GM19467 (cell line): ENCODE measurements at regions not wholly inside any gene's neighbourhood (a gene's known extent, or its start where the extent isn't known, plus 50 kb on each side); places are given as distances from the start of the nearest gene placed in this dataset.

ENCODE experiments used
- ATAC-seq: cut with Tn5 transposase; IDR thresholded peaks from one replicate; pipeline ENCODE4 v1.9.1; 2021; ENCODE audit warnings: mild to moderate bottlenecking, moderate library complexity; ENCODE audit not compliant: unreplicated experiment

DNA sequence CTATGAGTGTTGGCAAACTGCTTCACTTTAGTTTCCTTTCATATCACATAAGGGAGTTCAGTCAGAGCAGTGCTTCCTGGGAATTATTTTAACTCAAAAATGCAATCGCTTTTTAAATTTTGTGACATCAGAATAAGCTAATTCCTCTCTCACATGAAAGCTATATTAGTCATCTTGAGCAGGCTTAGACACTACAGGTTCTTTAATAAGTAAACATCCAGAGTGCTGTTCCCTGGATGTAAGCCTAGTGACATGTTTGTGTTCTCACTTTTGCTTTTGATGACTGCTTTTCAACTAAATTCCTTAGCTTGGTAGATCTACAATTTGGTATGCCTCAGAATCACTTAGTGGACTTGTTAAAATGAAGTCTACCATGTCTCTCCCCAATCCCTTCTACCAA, 252.7 kb upstream of the POU3F2 start:
- no peak for ATAC-seq

DNA sequence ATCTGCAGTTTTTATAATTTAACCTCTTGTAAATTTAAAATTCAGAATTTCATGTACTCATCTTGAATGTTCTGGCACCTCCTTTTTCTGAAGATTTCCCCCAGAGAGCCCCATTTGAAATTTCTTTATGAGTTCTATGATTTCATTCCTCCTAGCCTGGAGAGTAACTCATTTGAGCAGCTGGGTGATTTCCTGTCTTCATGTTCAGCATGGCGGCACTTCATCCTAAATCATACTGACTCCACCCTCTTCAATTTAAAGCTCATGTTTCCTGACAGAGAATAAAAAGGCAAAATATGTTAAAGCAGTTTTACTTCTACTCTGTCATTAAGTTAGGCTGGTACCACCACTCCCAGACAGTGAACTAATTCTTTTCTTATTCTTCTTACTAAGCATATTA, 250.9 kb upstream of the POU3F2 start:
- ATAC-seq = no peak

DNA sequence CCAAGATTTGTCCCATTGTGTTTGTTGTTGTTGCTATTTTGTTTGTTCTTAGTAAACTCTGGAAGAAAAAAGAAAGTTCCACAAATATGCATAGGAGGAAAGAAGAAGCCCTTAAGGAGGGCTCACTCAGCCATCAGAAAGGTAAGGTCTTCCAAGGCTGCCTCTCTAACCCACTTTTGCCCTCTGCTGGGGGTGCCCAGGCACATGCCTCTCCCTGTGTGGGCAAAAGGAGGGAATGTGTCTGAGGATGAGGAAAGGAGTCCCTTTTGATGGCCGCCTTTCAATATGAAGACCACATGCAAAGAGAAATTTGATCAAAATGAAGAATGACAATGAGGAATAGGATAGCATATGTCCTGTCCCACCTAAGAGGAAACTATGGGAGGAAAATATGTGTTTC, 248.2 kb upstream of the POU3F2 start:
- ATAC-seq = no peak

DNA sequence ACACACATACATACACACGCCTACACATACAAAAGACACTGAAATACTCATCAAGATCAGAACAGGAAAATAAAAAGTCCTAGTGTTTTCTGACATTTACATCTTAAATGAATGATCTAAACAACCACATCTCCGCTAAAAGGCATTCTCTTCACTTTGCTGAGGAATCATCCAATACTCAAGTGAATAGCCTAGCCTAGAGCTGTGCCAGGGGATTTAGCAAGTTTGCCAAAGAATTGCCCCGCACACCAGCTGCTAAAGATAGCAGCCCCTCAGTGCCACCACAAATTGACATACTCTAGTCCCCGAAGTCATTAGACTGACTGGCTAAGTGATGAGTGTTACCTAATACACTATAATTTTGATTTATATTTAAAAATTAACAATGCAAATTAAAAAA, 246.8 kb upstream of the POU3F2 start:
- ATAC-seq = no peak

DNA sequence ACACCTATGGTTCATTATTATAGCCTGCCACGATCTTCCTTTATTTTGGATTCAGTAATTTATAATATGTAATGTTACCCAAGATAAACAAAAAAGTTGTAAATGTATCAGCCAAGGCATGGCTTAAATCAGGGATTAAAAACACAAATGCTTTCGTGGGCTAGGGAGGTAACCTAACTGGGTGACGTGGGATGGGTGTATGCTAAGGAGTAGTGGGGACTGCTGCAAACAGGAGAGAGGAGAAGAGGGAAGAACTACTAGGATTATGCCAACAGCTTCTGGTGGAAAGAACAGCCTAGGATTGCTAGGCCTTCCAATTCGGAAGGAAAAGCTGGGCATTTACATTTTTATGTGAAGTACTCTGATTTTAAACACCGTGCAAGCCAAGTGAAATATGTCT, 244.8 kb upstream of the POU3F2 start:
- no peak for ATAC-seq

DNA sequence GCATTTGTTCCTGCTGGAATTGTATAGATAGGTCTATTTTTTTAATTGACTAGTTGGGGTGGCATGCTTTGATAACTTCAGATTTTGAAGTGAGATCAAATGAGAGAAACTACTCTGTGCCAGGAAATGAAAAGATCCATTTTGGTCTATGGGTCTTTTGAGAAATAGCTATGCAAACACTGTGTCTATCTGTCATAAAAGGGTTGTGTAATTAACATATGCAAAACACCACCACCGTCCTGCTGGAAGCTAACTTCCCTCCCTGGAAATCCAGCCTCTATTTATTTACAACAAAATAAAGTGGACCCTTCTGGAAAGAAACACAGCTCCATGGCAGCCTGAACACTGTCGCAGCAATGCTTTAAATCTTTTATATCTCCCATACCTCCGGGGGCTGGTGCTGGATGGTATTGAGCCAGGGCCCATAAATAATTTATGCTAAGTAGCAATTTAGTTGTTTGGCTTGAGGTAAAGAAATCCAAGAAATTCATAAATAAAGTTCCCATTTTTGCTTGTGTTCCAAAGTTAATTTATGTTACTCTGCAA, 244.2 kb upstream of the POU3F2 start:
- ATAC-seq = no peak

DNA sequence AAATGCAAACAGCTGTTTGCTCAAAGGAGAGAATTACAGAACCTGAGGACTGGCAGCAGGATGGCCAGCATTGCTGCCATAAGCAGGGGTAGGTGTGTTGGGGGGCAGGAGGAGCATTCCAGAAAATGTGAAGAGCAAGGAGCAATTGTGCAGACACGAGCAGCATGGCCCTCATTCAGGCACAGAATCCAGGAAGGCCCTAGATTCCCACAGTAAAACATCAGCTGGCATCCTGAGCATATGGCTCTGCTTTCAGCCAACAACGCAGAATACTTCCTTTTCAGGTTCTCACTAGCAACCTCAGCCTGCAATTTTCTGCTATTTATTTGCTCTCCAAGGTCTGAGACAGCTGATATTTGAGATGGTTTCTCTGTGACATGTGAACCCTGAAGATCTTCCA, 243.4 kb upstream of the POU3F2 start:
- ATAC-seq = no peak

DNA sequence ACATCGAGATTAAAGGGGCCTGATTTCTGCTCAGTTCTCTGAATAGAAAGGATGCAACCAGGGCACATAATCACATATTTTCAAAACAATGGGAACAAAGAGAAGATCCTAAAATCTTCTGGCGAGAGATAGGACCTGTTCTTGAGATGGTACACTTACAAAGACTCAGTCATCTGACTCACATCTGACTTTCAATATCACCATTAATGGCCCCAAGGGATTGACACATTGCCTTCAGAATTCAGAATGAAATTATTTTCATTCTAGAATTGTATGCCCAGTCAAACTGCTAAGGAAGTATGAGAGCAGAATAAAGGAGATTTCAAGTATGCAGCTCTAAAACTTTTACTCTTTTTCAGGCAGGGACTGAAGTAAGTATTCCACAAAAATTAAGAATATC, 240.7 kb upstream of the POU3F2 start:
- ATAC-seq = no peak

DNA sequence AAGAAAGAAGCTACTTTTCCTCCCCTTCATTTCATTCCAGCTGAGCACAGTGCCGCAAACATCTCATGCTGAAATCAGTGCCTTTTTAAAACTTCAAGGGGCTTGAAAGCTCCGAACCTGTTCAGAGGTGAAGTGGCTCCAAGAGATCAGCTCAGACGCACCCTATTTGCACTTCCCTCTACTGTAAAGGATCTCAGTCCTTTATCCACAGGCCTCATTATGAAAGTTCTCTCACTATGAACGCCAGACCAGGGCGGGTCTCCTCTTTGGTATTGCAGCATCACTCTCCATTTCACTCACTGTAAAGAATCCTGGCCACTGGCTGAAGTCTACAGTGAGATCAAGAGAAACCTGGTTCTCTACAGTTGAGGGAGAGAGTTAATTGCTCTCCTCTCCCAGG, 232.7 kb upstream of the POU3F2 start:
- ATAC-seq = no peak

DNA sequence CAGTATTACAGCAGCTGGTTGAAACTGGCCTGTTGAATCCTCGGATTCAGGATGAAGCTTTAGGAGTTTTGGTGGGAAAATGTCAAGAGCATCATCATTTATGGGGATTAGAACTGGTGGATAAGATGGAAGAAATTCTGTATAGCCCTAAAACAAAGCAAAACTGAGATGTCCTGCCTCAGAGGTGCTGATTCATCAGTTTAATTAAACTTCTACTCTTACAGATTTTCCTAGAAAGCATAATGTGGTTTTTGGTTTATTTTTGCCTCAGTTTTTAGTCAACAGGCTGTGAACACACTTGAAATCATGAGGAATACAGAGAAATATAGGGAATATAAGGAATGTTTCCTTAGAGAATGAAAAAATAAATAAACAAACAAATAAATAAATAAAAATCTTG, 228.7 kb upstream of the POU3F2 start:
- no peak for ATAC-seq

DNA sequence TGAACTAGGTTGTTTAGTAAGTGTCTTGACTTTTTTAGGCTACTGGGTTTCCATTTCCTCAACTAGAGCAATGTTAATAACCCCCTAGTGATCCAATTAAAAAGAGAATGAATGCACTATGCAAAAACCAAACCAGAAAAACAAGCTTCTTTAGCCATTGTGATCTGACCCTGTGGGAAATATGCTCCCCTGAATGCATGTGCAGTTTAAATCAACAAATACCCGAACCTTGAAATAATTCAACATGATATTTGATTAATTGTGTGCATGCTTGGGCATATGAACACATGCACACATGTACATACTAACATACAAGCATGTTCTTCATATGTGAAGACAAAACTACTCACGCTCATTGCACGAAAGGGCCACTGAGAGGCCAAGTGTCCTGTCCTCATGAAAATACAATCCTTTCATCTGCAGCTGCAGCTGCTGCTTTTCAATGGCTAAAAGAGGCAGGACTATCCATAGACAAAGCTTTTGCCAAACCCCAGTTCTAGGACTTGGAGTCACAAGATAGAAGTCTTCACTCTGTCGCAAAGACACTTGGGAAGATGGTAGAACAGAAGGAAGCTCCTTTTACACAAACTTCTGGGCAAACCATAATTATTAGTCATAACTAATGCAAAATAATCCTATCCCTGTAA, 207.1 kb upstream of the POU3F2 start:
- no peak for ATAC-seq

DNA sequence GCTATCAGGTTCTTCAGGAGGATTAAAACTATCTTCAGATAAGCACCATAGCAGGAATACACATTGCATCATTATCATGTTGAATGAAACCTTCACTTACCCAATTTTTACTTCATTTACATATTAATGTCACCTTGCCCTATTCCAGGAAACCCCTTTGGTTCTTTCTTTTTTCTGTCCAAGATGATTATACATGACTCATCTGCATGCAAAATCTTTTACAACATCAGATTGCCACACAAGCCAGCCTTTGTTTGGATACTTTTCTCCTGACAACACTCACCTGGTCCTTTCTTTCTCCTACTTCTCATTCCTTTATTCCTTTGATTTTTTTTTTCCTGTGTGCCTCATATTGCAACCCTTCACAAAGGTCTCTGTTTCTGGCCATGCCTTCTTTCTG, 200.5 kb upstream of the POU3F2 start:
- no peak for ATAC-seq

DNA sequence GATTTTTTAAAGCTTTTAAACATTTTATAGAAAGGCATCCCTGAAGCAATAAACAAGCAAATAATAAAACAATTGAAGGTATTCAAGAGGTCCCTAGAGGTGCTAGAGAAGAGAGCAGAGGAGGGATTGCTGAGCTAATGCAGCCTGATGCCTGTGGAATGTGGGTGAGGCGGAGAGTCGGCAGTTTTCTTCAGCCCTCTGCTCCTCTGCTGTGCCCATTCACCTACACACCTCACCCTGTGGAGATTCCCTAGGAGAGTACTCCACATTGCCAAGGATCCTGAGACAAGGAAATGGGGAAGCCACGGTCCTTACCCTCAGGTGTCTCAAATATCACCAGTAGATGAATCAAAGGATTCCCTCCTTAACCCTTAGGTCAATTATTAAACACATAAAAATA, 199.8 kb upstream of the POU3F2 start:
- no peak for ATAC-seq

DNA sequence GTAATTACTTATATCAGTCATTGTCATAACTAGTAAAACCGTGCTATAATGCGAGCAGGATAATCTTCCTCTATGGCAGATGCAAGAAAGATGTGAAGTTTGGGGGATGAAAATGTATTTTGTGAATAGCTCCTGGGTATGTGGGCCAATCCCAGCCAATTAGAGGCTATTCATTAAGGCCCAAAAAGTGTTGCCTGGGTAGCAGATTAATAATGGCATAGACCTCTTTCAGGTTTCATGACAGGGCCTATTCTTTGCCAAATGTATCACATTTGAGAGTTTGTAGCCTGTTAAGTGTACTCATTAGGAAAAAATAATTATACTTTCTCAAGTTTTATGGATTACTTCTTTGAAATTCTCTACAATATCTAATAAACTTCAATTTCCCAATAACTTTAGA, 199.2 kb upstream of the POU3F2 start:
- no peak for ATAC-seq

DNA sequence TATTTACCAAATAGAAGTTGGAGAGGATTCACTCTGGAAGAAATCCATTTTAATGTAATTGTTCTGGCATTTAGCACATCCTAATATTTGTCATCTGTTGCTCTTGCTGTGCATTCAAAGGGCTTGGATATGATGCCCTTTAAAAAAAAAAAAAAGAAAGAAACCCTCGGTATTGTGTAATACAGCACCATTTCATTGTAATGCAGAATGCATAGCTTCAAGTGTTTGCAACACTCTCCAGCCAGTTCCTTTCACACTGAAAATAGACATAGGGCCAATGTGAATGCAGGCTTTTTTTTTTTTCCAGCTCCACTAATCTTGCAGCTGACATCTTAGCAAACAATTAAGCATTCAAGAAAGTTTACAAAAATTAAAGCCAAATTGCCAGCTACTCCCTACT, 197.4 kb upstream of the POU3F2 start:
- ATAC-seq = no peak

DNA sequence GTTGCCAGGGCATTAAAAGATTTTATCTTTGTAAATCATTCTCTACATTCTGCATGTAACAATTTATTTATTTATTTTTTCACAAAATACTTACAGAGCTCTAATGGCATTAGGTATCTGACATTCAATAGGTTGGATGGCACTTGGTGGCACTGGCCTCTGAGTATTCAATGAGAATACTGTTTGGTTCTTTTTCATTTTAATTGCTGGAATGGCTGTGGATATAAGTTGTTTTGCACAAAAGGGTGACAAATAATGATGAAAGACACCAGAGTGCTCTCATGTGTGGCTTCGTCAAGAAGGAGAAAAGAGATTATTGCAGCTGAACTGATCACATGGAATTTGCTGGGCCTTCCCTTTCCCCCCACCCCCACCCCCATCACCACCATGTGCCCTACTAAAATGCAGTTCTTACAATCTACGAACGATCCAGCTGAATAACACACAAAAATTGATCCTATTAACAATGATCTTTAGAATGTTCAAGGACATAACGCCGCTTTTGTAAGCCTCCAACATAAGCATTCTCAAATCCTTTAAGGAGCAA, 195.2 kb upstream of the POU3F2 start:
- no peak for ATAC-seq

DNA sequence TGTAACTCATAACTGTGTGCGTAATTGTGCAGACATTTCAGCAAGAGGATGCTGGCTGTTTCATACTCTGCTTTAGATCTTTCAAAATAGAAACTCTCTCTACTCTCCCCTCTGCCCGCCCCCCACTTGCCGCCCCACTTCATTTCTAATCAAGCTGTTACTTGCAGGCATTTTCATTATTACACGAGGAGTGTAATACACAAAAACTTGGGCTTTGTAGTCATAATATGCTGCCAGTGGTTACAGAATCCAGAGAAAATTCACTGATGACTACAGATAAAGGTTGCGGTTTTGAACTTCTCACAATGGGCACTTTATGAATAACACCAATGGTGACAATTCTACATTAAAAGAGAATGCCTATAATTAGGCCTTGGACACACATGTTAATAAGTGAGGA, 194.0 kb upstream of the POU3F2 start:
- no peak for ATAC-seq

DNA sequence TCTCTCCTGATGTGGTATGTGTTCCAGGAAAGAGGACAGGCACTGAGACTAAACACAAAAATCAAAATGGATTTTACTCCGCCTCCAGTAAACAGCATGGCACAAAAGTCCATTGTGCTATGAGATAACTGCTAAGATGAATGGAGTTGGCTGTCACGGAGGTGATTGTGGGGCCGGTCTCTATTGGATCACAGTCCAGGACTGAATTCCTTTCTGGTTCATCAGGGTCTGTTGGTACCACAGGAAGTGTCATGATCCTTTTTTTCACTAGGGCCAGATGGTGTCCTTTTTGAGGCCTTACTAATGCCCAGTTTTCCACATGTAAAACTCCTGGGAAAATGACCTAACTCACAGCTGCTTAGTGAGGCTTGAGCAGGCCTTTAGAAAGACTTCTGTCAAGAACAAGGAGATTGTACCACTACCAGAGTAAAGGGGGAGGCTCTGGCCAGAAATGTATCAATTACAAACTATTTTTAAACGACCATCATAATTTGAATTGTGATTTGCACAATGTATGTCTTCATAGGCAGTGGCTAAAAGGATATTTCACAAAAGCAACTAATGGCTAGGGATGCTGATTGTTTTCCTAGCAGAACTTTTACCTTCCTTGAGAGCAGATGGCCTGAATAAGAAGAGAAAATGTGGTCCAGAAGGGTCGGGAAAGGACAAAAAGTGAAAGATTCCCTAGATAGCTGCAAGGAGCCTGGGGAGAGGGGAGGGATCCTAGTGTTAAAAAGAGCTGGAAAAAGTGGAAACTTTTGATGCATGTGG, 192.2 kb upstream of the POU3F2 start:
- ATAC-seq = no peak

DNA sequence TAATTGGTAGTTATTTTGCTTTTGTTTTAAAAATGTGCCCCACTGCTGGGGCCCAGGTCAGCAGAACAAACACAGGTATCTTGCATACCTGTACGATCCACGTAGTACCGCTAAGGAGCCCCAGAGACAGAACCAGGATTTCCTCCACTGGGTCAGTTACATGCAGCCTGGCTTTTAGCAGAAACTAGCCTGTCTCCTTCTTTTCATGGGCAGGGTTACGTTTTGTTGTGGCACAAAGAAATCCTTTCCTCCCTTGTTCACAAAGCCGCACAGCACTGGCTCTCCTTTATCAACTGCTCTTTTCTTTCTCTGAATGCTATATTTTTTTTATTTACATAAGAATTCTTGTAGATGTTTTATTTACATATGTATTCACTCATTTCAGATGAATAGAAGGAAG, 190.3 kb upstream of the POU3F2 start:
- ATAC-seq = no peak

DNA sequence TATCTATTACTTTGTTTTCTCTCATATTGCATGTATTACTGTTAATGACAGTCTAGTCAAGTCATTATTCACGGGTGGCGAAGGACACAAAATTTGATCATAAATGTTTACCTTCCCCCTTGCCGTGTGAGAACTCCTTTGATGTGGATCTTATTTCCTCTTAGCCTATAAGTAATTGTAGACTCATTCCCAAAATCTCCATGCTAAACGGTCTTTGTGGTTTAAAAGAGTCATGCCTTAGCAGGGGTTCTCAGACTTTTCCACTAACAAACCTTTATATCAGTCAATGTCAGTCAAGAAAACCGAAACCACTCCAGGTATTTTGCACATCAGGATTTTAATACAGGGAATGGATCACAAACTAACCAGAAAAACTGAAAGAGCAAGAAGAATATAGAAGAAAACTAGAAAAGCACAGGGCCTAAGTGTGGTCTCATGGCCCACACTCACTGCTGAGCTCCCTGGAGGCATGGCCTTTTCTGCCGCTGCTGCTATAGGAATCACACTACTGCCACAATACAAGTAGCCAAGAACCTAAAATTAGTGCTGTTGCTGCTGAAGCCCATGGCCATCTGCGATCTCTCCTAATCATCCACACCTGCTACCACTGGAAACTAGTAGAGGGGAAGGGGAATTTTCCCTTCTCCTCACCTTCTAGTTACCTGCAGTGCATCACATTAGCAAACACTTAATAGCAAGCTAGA, 186.0 kb upstream of the POU3F2 start:
- ATAC-seq = no peak

DNA sequence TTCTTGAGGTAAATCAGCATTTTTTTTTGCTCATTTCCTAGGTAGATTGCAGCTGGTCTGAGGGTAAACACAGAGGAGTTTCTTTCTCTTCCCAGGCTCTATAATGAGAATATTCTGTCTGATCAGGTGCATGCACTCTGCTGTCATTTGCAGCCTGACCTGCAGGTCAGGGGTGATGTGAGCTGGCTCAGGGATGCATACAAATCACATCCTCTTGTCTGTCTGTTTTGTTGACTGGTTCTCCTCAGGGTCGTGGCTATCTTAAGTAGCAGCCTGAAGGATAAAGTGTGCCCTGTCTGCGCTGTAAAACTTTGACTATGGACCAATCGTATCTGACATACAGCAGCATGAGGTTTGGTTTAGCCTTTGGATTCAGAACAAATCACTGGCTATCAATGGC, 183.4 kb upstream of the POU3F2 start:
- no peak for ATAC-seq

DNA sequence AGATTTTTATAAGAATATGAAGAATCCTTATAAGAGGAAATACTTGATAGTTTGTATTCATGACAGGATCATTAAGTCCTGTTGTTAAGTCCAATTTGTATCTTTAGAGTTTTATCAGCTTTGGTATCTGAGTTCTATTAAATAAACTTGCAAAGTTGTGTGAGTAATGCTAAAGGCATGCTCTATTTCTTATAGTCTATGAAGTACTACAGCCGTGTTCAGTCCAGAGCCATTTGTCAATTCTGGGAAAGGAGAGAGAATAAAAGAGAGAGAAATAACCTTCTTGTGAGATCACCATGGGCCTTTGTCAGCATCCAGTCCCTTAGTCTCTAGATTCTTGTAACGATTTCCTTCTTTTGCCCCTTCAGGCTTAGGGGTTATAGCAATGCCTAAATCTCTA, 181.2 kb upstream of the POU3F2 start:
- ATAC-seq = no peak
